ENCODE measurements at regions not wholly inside any gene's neighbourhood (a gene's known extent, or its start where the extent isn't known, plus 50 kb on each side); places are given as distances from the start of the nearest gene placed in this dataset.

DNA sequence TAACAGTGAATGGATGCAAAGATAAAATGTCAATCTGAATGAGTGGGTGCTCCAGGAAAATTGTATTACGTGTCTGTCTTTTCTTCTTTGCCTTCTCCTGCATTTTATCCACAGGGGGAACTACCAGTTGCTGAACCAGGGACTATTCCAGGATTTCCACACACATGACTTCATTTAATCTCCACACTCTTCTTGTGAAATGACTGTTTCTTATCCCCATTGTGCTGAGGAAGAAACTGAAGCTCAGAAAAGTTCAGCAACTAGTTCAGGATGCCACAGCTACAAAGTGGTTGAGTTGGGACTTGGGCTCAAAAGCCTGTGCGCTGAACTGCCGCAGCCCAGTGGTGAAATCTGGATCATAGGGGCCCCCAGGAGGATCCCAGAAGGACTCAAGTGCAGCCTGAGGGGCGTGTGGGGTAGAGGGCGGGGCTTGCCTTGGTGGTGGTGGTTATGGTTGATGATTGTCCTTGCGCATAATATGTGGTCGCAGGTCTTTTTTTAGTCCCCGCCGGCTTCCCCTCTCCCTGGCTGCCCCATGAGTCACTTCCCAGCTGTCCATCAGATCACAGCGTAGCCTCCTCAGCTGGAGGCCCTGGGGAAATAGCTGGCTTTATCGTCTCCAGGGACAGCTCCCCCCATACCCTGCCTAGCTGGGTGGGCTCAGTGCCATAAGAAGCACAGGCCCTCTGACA is 235.2 kb upstream of the CRY1 start:
- TF ChIP-seq KLF10 (tag by site-specific recombination; IDR thresholded peaks at IDR 0.05) (no peak), YY1 (tag by site-specific recombination; IDR thresholded peaks at IDR 0.05) (no peak), ZNF274 (IDR thresholded peaks at IDR 0.05; ENCODE audit: low read length) (no peak), ZNF274 (tag by site-specific recombination; IDR thresholded peaks at IDR 0.05; ENCODE audit: borderline replicate concordance) (no peak), ZNF843 (tag by site-specific recombination; IDR thresholded peaks at IDR 0.05) (no peak), SETDB1 (IDR thresholded peaks at IDR 0.05; ENCODE audit: insufficient read length, low read length) (no peak), ZNF521 (tag by site-specific recombination; IDR thresholded peaks at IDR 0.05) (no peak), SCRT2 (tag by site-specific recombination; IDR thresholded peaks at IDR 0.05) (peak; percentile 58; the same call in 1 of the 2 replicates), ZNF10 (tag by site-specific recombination; IDR thresholded peaks at IDR 0.05) (no peak), ZNF221 (tag by site-specific recombination; IDR thresholded peaks at IDR 0.05; ENCODE audit: borderline replicate concordance) (no peak), HOXA7 (CRISPR knock-in tag; IDR thresholded peaks at IDR 0.05; ENCODE audit: borderline replicate concordance) (no peak)
- TF ChIP-seq, protein P1, sequence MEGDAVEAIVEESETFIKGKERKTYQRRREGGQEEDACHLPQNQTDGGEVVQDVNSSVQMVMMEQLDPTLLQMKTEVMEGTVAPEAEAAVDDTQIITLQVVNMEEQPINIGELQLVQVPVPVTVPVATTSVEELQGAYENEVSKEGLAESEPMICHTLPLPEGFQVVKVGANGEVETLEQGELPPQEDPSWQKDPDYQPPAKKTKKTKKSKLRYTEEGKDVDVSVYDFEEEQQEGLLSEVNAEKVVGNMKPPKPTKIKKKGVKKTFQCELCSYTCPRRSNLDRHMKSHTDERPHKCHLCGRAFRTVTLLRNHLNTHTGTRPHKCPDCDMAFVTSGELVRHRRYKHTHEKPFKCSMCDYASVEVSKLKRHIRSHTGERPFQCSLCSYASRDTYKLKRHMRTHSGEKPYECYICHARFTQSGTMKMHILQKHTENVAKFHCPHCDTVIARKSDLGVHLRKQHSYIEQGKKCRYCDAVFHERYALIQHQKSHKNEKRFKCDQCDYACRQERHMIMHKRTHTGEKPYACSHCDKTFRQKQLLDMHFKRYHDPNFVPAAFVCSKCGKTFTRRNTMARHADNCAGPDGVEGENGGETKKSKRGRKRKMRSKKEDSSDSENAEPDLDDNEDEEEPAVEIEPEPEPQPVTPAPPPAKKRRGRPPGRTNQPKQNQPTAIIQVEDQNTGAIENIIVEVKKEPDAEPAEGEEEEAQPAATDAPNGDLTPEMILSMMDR (tag by site-specific recombination; IDR thresholded peaks at IDR 0.05), result no peak
- TF ChIP-seq, protein P2, sequence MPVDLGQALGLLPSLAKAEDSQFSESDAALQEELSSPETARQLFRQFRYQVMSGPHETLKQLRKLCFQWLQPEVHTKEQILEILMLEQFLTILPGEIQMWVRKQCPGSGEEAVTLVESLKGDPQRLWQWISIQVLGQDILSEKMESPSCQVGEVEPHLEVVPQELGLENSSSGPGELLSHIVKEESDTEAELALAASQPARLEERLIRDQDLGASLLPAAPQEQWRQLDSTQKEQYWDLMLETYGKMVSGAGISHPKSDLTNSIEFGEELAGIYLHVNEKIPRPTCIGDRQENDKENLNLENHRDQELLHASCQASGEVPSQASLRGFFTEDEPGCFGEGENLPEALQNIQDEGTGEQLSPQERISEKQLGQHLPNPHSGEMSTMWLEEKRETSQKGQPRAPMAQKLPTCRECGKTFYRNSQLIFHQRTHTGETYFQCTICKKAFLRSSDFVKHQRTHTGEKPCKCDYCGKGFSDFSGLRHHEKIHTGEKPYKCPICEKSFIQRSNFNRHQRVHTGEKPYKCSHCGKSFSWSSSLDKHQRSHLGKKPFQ (tag by site-specific recombination; IDR thresholded peaks at IDR 0.05), result no peak
